NT2/D1 (cell line): ENCODE measurements at regions not wholly inside any gene's neighbourhood (a gene's known extent, or its start where the extent isn't known, plus 50 kb on each side); places are given as distances from the start of the nearest gene placed in this dataset.

Experiments
- YY1 ChIP-seq: IDR thresholded peaks from 2 replicates; pipeline ENCODE4 v1.6.1; 2011; ENCODE audit not compliant: insufficient read length, insufficient read depth
- ZNF274 ChIP-seq: IDR thresholded peaks from 2 replicates; pipeline ENCODE4 v1.6.1; 2011; ENCODE audit warnings: mild to moderate bottlenecking, low read depth, low read length

- TF ChIP-seq YY1 (no peak), ZNF274 (no peak)
These were observed 63.5 kb upstream of the TMTC1 start for GRCh38 chr12:29847246-29847645.
